HG03039 (cell line): ENCODE measurements at regions not wholly inside any gene's neighbourhood (a gene's known extent, or its start where the extent isn't known, plus 50 kb on each side); places are given as distances from the start of the nearest gene placed in this dataset.

Experiments
- ATAC-seq: cut with Tn5 transposase; IDR thresholded peaks from one replicate; pipeline ENCODE4 v1.9.1; 2021; ENCODE audit warnings: mild to moderate bottlenecking, moderate library complexity; ENCODE audit not compliant: unreplicated experiment

DNA sequence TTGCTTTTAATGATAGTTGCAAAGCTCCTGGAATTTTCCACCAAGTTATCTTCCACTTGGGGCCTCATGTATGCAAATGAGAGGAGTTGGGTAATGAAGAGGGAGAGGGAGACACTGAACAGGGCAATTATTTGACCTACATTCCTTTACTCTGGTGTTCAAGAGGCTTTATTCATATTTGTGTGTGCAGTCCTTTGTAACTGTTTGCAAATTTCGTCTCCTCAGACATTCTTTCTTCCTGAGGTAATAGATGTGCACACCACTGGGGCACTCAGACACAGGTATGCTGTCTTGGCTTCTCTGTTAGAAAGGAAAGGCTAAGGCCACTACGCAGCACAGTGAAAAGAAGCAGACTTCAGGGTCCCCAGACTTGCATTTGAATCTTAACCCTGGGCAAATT lies 189.7 kb upstream of the IL12A start:
- no peak for ATAC-seq

DNA sequence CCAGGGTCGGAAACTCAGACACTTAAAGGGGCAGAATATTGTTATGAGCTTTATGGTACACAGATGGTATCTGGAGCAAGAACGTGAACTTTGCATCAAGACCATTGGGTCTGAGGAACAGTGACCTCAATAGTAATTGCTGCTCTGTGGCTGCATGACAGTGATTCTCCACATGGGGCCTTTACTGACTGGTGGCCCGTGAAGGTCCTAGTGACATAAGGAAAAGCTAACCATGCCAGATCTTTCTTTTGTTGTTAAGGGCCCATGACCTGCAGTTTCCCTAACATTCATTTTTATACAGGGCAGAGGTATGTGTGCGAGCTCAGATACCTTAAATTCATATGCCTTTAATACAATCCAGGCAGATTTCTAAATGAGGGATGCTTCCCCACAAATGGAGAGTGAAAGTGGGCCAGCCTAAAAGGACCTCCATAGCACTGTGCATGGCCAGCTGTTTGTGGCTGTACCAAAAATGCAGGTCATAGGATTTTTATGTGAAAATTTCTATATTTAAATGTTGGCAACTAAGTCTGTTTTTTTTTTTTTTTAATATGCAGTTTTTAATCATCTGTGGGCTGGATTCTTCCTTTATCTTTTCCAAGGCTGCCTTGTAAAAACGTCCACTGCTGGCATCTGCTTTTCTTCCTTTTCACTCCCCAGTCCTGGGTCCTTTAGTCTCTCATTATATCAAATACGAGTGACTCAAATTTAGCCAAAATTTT lies 188.0 kb upstream of the IL12A start:
- ATAC-seq = no peak

- no peak for ATAC-seq
These were observed 185.8 kb upstream of the IL12A start for GRCh38 chr3:159802864-159803263.

GRCh38 chr3:159803459-159803858 lies 185.2 kb upstream of the IL12A start:
- no peak for ATAC-seq

DNA sequence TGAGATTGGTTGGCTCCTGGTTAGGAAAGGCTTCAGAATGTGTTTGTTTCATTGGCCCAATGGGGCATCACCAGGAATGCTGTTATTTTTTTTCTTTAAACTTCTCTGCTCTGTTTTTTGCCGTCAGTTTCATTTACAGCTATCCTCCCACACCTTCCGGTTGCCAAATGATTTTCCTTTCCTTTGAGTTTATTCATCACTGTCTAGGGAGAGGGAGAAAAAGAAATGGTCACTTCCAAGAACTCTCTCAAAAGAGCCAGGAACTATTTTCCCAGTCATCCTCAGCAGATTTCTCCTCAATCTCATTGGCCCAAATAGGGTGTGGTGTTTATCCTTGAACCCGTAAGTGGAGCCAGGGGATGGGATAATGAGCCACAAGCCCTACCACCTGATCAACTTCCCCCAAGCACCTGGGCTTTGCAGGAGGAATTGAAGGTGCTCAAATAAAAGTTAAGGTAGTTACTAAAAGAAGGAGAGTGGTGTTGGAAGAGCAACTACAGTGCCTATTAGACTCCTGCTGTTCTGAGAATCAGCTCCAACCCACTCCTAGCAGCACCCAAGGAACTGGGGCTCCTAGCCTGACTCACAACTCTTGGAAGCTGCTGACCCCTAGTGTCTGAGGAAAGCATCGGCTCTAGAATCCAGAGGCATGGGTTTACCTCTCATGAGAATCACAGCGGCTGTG lies 183.8 kb upstream of the IL12A start:
- ATAC-seq = peak; percentile 94

DNA sequence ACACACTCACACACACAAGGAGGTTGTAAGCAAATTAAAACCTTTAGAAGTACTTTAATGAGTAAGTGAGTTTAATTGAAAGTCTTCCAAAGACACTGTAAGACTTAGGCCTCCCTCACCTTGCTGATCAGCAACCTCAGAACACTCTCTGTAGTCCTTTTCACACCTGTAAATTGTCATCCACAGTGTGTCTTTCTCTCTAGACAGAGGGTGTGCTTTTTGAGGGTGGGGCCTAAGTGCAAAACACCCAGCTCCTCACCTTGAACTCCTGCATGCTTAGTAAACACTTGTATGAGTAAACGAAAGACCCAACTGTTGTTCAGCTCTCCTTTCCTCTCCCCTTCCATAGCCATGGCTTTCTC lies 183.2 kb upstream of the IL12A start:
- no peak for ATAC-seq

- ATAC-seq = no peak
These were observed 182.2 kb upstream of the IL12A start for GRCh38 chr3:159806412-159806811.

GRCh38 chr3:159807137-159808040 lies 181.2 kb upstream of the IL12A start:
- no peak for ATAC-seq

DNA sequence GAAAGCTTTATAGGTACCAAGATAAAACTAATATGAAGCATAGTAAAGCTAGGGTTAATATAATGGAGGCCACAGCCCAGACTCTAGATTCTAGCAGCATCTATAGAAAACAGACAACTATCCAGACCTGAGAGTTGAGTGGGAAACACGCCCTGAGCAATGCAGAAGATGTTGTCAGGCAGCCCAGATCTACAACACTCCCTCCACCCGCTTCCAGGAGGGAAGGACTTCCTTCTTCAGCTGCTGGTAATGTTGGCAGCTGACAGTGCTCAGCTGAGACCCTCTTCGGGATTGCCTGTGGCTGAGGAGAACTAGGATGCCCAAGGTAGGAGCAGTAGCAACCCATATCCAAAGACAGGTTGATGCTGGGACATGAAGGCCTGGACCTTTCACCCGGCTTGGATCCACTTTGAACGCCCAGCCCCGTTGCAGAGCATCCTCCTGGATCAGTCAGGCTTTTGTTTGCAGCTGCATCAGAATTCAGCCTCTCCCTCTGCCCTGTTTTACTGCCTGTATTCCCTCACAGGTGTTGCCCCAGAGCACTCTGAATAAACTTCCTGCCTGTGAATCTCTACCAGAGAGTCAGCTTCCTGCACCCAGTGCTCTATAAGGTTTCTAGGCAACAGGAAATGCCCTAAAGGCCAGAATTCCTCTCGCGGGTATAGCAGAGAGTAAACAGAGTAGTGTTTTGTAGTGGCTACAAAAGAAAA lies 174.7 kb upstream of the IL12A start:
- no peak for ATAC-seq

DNA sequence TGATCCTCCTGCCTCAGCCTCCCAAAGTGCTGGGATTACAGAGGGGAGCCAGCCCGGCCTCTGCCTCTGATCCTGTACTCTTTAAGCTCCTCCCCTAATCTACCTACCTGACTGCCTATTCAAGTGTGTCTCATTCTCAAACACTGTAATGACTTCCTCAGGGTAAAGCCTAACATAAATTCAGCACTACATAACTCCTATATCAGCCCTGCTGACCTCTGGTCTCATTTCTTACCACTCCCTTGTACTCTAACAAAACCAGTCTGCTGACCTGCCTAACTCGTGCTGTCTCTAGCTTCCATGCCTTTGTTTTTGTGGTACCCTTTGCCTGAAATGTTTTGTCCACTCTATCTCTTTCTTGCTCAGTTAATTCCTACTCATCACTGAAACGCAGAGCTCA lies 172.1 kb upstream of the IL12A start:
- ATAC-seq = no peak

DNA sequence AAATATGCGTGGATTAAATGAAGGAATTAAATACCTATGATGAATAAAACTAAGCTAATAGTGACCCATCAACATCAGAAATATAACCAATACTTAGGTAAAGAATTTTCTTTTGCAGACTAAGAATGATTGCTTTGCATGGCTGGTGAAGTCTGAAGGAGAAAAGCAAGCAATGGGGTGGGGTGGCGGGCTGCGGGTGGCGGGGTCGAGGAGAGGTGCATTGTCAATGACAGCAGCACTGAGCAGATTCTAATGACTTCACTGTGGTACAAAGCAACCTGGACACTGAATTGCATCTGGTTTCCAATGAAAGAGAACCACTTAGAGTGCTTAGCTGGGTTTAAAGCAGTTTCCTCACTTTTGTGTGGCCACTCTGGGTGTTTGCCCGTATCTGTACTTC lies 171.5 kb upstream of the IL12A start:
- ATAC-seq = no peak

GRCh38 chr3:159817571-159817970 lies 171.1 kb upstream of the IL12A start:
- no peak for ATAC-seq

- no peak for ATAC-seq
These were observed 170.2 kb upstream of the IL12A start for GRCh38 chr3:159818399-159818798.

GRCh38 chr3:159818997-159819500 lies 169.6 kb upstream of the IL12A start:
- no peak for ATAC-seq

- ATAC-seq = no peak
These were observed 169.0 kb upstream of the IL12A start for GRCh38 chr3:159819676-159820075.

GRCh38 chr3:159821110-159821509 lies 167.5 kb upstream of the IL12A start:
- no peak for ATAC-seq

DNA sequence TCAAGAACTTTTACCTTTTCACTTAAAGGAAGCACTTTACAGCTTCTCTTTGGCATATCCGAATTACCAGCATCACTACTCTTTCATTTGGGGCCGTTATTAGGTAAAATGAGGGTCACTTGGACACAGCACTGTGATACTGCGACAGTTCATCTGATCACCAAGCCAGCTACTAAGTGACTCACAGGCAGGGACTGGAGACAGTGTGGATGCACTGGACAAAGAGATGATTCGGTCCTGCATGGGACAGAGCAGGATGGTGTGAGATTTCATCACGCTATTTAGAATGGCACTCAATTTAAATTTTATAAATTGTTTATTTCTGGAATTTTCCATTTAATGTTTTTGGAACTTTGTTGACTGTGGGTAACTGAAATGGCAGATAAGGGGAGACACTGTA lies 166.9 kb upstream of the IL12A start:
- no peak for ATAC-seq

DNA sequence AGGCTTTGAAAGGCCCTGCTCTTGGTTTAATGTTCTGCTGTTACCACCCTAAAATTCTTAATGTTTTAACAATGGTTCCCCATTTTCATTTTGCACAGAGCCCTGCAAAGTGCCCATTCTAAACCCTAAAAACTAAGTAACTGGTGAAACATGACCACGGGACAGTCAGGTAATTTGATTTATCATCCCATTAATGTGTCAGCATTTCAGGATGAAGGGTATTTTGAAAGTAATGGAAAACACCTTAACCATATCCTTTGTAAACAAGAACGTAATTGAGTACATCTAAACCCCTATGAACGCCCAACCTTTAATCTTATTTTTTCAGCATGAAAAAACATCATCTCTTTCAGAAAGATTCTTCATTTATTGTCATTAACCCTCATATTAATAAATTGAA lies 164.9 kb upstream of the IL12A start:
- ATAC-seq = no peak

DNA sequence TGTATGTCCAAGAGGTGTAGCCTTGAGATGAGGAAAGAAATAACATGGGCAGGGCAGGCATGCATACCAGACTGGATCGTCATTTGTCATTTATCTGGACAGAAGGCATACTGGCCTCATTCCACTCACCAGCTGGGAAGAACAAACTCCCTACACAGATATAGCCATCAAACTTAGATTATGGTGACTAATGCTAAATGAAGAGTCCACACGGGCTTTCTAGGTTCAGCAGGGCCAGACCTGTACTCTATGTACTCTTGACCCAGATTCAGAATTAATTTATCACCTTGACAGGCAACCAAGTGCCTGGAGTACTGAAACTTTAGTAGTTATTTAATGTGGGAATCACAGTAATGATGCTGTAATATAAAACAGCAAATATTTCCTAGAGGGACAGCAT lies 164.3 kb upstream of the IL12A start:
- ATAC-seq = no peak

DNA sequence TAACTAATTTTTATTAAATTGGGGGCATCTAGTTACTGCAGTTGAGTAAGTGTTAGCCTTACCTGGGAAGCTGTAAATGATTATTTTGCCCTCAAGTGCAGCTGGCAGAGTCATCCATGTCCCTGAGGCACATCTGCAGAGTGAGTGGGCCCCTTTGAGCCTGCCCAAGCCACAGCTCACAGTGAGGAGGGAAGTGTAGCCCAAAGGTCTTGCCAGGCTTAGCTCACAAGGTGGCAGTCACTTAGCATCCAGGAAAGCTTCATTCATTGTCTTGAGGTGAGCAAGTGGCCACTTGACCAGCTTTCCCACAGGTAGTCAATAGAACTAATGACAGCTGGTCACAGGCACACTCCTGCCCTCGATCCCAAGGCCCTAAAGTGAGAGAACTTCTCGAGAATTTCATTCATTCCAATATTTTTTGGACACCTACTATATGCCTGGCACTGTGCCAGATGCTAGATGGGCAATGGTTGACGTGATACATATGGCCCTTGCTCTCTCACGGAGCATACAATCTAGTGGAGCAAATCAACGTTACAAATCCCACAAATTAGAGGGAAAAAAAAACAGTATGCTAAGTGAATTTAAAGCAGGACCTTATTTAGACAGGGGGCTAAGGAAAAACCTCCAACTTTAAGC lies 163.3 kb upstream of the IL12A start:
- ATAC-seq = no peak
